CD14-positive monocyte (primary cell): ENCODE measurements at regions not wholly inside any gene's neighbourhood (a gene's known extent, or its start where the extent isn't known, plus 50 kb on each side); places are given as distances from the start of the nearest gene placed in this dataset.

ENCODE experiments used
- DNase-seq, 3 donors: peaks; one replicate each; pipeline ENCODE4 v3.0.0-alpha.2; 2011 to 2022
- H2AFZ ChIP-seq: 2 replicates; pipeline ENCODE4 v1.6.0; 2012; ENCODE audit warnings: mild to moderate bottlenecking, low read depth, low read length, inconsistent platforms; ENCODE audit not compliant: insufficient read depth, poor library complexity, severe bottlenecking
- H3K27ac ChIP-seq, 2 donors: 1 replicate in 1 of 2; 2 replicates in 1 of 2; pipeline ENCODE4 v1.5.1; 2012 to 2013; ENCODE audit warnings: low read length in 2 of 2, control low read depth in 1 of 2, inconsistent platforms in 1 of 2, low read depth in 1 of 2, mild to moderate bottlenecking in 1 of 2
- H3K27me3 ChIP-seq, 2 donors: one replicate each; pipeline versions ENCODE4 v1.6.0 to v1.6.1; 2011 to 2013; ENCODE audit warnings: low read length in 2 of 2; ENCODE audit not compliant: control insufficient read depth in 2 of 2, insufficient read depth in 2 of 2
- H3K36me3 ChIP-seq, 2 donors: replicated peaks in 1 of 2; 1 replicate in 1 of 2; 2 replicates in 1 of 2; pipeline versions ENCODE4 v1.5.1 to v1.6.1; 2012 to 2013; ENCODE audit warnings: low read length in 2 of 2, control low read depth in 1 of 2, inconsistent platforms in 1 of 2, mild to moderate bottlenecking in 1 of 2; ENCODE audit not compliant: insufficient read depth in 2 of 2, control insufficient read depth in 1 of 2
- H3K4me1 ChIP-seq, 2 donors: 1 replicate in 1 of 2; 2 replicates in 1 of 2; pipeline versions ENCODE4 v1.5.1 to v1.6.1; 2012 to 2013; ENCODE audit warnings: low read length in 2 of 2, control low read depth in 1 of 2, inconsistent platforms in 1 of 2, mild to moderate bottlenecking in 1 of 2, moderate library complexity in 1 of 2; ENCODE audit not compliant: insufficient read depth in 2 of 2, control insufficient read depth in 1 of 2
- H3K4me2 ChIP-seq: replicated peaks from 2 replicates; pipeline ENCODE3; 2012; ENCODE audit warnings: low read length, moderate library complexity, mild to moderate bottlenecking; ENCODE audit not compliant: poor library complexity, severe bottlenecking; ENCODE audit errors: extremely low read depth
- H3K4me3 ChIP-seq, 3 experiments: fragments of 200-600 bp in 1 of 3; sonication (generic) in 1 of 3; replicated peaks in 1 of 3; 1 replicate in 2 of 3; 2 replicates in 1 of 3; pipeline ENCODE4 v1.5.1; 2011 to 2013; ENCODE audit warnings: low read length in 3 of 3, mild to moderate bottlenecking in 3 of 3, control low read depth in 2 of 3, low read depth in 2 of 3, inconsistent platforms in 1 of 3, moderate library complexity in 1 of 3
- H3K79me2 ChIP-seq: 2 replicates; pipeline ENCODE4 v1.6.0; 2012; ENCODE audit warnings: mild to moderate bottlenecking, control low read depth, inconsistent platforms, low read length, moderate library complexity; ENCODE audit not compliant: insufficient read depth
- H3K9ac ChIP-seq: 2 replicates; pipeline ENCODE4 v1.6.0; 2017; ENCODE audit warnings: low read length, mild to moderate bottlenecking; ENCODE audit not compliant: insufficient read depth, poor library complexity, severe bottlenecking
- H3K9me3 ChIP-seq, 2 donors: replicated peaks in 1 of 2; 1 replicate in 1 of 2; 2 replicates in 1 of 2; pipeline versions ENCODE4 v1.5.1 to v1.6.1; 2012 to 2013; ENCODE audit warnings: low read length in 2 of 2, control low read depth in 1 of 2; ENCODE audit not compliant: control insufficient read depth in 1 of 2, insufficient read depth in 1 of 2
- H4K20me1 ChIP-seq: 2 replicates; pipeline ENCODE4 v1.6.0; 2012; ENCODE audit warnings: mild to moderate bottlenecking, low read length, control low read depth, moderate library complexity; ENCODE audit not compliant: insufficient read depth
- H3K27ac Mint-ChIP-seq, 7 donors: one replicate each; pipeline ENCODE4 v1.8.0; 2020; ENCODE audit warnings: mild to moderate bottlenecking in 7 of 7, mixed read lengths in 7 of 7, moderate library complexity in 6 of 7, inconsistent platforms in 2 of 7
- H3K27me3 Mint-ChIP-seq, 3 donors: one replicate each; pipeline ENCODE4 v1.8.0; 2021 to 2022; ENCODE audit warnings: low read depth in 3 of 3, mild to moderate bottlenecking in 3 of 3, mixed read lengths in 3 of 3, moderate library complexity in 3 of 3, inconsistent platforms in 1 of 3
- H3K36me3 Mint-ChIP-seq, 2 donors: one replicate each; pipeline ENCODE4 v1.8.0; 2020; ENCODE audit warnings: mixed read lengths in 2 of 2, inconsistent platforms in 1 of 2, mild to moderate bottlenecking in 1 of 2
- H3K4me1 Mint-ChIP-seq: one replicate; pipeline ENCODE4 v1.8.0; 2020; ENCODE audit warnings: mild to moderate bottlenecking, mixed read lengths
- H3K4me3 Mint-ChIP-seq, 2 donors: one replicate each; pipeline ENCODE4 v1.8.0; 2020; ENCODE audit warnings: mild to moderate bottlenecking in 2 of 2, mixed read lengths in 2 of 2, moderate library complexity in 1 of 2
- H3K9me3 Mint-ChIP-seq, 7 donors: one replicate each; pipeline ENCODE4 v1.8.0; 2020 to 2022; ENCODE audit warnings: mixed read lengths in 7 of 7, mild to moderate bottlenecking in 6 of 7, moderate library complexity in 6 of 7, inconsistent platforms in 2 of 7
- WGBS: methylation state at CpG from one replicate; pipeline ENCODE4 v1.1.5; 2013; ENCODE audit warnings: missing lambda C conversion rate; ENCODE audit not compliant: insufficient coverage; 5-methylcytosine and 5-hydroxymethylcytosine counted together
- intact Hi-C, 2 donors: fragments of 100-400 bp; cut with micrococcal nuclease; formaldehyde crosslinking; loops; one replicate each; pipeline versions ENCODE4 v1.15.0 to v1.15.1; 2023
- TF ChIP-seq, protein P1 (sequence below): fragments of 200-600 bp; IDR thresholded peaks from one replicate; pipeline ENCODE4 v1.8.0; 2022; ENCODE audit warnings: antibody characterized with exemption, mild to moderate bottlenecking

DNA sequence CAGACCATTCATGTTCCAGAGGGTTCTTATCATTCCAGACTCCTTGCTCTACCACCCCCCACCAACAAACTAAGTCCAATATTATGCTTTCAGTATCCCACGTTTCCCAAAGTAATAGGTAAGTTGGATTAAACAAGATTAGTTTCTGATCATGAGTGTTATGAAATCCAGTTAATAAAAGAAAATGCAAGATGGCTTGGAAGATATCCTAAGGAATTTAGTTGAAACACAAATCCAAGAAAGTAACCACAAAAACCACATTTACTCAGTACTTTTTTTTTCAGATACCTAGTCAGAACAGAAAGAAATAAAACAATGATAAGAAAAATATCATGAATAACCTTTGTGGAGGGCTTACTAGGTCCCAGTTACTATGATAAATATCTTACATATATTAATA is 119.4 kb upstream of the MIR17HG start:
- TF ChIP-seq, protein P1, sequence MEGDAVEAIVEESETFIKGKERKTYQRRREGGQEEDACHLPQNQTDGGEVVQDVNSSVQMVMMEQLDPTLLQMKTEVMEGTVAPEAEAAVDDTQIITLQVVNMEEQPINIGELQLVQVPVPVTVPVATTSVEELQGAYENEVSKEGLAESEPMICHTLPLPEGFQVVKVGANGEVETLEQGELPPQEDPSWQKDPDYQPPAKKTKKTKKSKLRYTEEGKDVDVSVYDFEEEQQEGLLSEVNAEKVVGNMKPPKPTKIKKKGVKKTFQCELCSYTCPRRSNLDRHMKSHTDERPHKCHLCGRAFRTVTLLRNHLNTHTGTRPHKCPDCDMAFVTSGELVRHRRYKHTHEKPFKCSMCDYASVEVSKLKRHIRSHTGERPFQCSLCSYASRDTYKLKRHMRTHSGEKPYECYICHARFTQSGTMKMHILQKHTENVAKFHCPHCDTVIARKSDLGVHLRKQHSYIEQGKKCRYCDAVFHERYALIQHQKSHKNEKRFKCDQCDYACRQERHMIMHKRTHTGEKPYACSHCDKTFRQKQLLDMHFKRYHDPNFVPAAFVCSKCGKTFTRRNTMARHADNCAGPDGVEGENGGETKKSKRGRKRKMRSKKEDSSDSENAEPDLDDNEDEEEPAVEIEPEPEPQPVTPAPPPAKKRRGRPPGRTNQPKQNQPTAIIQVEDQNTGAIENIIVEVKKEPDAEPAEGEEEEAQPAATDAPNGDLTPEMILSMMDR, result no peak
- Histone ChIP-seq H3K9ac (no peak overlapping the region), H3K9me3 (no peaks in the 10 kb centered on the region), H3K79me2 (no peaks in the 10 kb centered on the region), H3K4me3 (no peak overlapping the region), H3K4me2 (no peak overlapping the region), H3K27ac (no peak overlapping the region), H4K20me1 (no peaks in the 10 kb centered on the region), H2AFZ (no peak overlapping the region), H3K27me3 (no peaks in the 10 kb centered on the region), H3K36me3 (no peaks in the 10 kb centered on the region), H3K4me1 (no peaks in the 10 kb centered on the region)
- no peak overlapping the region for H3K27ac Mint-ChIP-seq
- intact Hi-C loops, result no loop called here
- H3K9me3 Mint-ChIP-seq, result peaks cover 0 to 4% (median 2%) of the 10 kb centered on the region in 7 donors
- H3K4me3 Mint-ChIP-seq, result no peak overlapping the region
- H3K4me1 Mint-ChIP-seq, result no peaks in the 10 kb centered on the region
- no peaks in the 10 kb centered on the region for H3K36me3 Mint-ChIP-seq
- no CpG with 5 or more reads among the region's 1 CpG for WGBS
- DNase-seq, result no peak
- no peaks in the 10 kb centered on the region for H3K27me3 Mint-ChIP-seq

DNA sequence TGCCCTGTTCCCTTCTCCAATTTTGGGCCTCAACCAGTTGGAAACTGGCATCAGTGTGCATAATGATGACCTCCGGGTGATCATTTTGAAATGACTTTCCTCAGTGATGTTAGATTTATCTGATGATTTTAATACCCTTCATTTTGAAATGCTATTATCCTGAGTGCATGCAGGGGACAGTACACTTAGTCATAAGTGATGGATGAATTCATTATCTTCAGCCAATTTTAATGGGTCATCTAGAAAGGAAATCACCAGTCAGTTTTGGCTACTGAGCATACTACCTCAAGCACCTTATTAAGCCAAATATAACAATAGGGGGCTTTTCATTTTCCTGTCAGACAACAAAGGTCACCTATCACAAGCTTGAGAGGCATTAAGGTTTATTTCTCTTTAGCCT is 118.5 kb upstream of the MIR17HG start:
- H3K9ac ChIP-seq, result no peak overlapping the region
- Mint-ChIP-seq H3K4me1 (no peaks in the 10 kb centered on the region), H3K27me3 (no peaks in the 10 kb centered on the region), H3K36me3 (no peaks in the 10 kb centered on the region), H3K27ac (no peak overlapping the region), H3K4me3 (no peak overlapping the region), H3K9me3 (peaks cover 0 to 4% (median 1%) of the 10 kb centered on the region in 7 donors)
- H3K4me2 ChIP-seq, result no peak overlapping the region
- H3K27me3 ChIP-seq, result no peaks in the 10 kb centered on the region
- WGBS, result no CpG with 5 or more reads among the region's 1 CpG
- H3K36me3 ChIP-seq, result no peaks in the 10 kb centered on the region
- H3K27ac ChIP-seq, result no peak overlapping the region
- TF ChIP-seq, protein P1, result no peak
- H2AFZ ChIP-seq, result no peak overlapping the region
- H3K79me2 ChIP-seq, result no peaks in the 10 kb centered on the region
- H3K4me3 ChIP-seq, result no peak overlapping the region
- H3K4me1 ChIP-seq, result no peaks in the 10 kb centered on the region
- intact Hi-C loops, result no loop called here
- no peaks in the 10 kb centered on the region for H4K20me1 ChIP-seq
- no peaks in the 10 kb centered on the region for H3K9me3 ChIP-seq
- DNase-seq, result no peak
